ENCODE measurements at regions not wholly inside any gene's neighbourhood (a gene's known extent, or its start where the extent isn't known, plus 50 kb on each side); places are given as distances from the start of the nearest gene placed in this dataset.

- TF ChIP-seq EZH2 (IDR thresholded peaks at IDR 0.05; ENCODE audit: low read length, unreplicated experiment) (no peak), CTCF (conservative IDR thresholded peaks at IDR 0.05; ENCODE audit: low read depth, low read length) (no peak)
These were observed 109.9 kb downstream of the PTCSC3 start for GRCh38 chr14:36066636-36067035.
